Neural progenitor cell (in vitro differentiated cells): ENCODE measurements at regions not wholly inside any gene's neighbourhood (a gene's known extent, or its start where the extent isn't known, plus 50 kb on each side); places are given as distances from the start of the nearest gene placed in this dataset.

Source experiments
- CTCF ChIP-seq: fragments of 200-600 bp; sonication (generic); IDR thresholded peaks from 2 replicates; pipeline ENCODE4 v1.5.1; 2017; ENCODE audit warnings: antibody characterized with exemption, mild to moderate bottlenecking
- EZH2 ChIP-seq: fragments of 200-600 bp; sonication (generic); IDR thresholded peaks from 2 replicates; pipeline ENCODE4 v1.6.1; 2017; ENCODE audit warnings: antibody characterized with exemption, mild to moderate bottlenecking, moderate library complexity

DNA sequence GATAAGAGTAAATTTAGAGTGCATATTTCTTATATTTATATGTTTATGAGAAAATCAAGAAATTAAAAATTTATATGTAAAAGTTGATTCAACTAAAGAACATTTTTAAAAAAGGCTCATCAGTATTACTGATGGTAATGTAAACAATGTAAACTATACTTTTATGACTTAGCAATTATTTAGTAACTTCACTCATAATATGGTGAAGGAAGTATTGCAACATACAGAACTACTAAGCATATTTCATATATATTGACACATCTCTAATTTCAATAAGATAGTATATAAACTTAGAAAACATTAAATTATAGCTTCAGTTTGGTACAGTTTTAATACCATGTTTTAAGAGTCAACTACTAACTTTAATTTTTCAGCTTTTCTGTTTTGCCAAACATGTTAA lies 512.8 kb upstream of the PCDH7 start:
- TF ChIP-seq CTCF (no peak), EZH2 (no peak)
